Endodermal cell (in vitro differentiated cells): ENCODE measurements at regions not wholly inside any gene's neighbourhood (a gene's known extent, or its start where the extent isn't known, plus 50 kb on each side); places are given as distances from the start of the nearest gene placed in this dataset.

Experiments used
- DNase-seq: peaks from one replicate; pipeline ENCODE4 v3.0.0-alpha.2; 2017
- H3K27ac ChIP-seq: 2 replicates; pipeline ENCODE4 v1.5.1; 2013; ENCODE audit warnings: mild to moderate bottlenecking, low read depth, low read length, moderate library complexity
- H3K27me3 ChIP-seq: 2 replicates; pipeline ENCODE4 v1.6.1; 2013; ENCODE audit warnings: mild to moderate bottlenecking, low read length, moderate library complexity; ENCODE audit not compliant: insufficient read depth, control insufficient read depth, poor library complexity, severe bottlenecking
- H3K36me3 ChIP-seq: 2 replicates; pipeline ENCODE4 v1.7.0; 2013; ENCODE audit warnings: mild to moderate bottlenecking, low read length, moderate library complexity; ENCODE audit not compliant: control insufficient read depth, insufficient read depth
- H3K4me1 ChIP-seq: one replicate; pipeline ENCODE4 v1.7.0; 2013; ENCODE audit warnings: low read length; ENCODE audit not compliant: control insufficient read depth, insufficient read depth
- H3K4me3 ChIP-seq: 2 replicates; pipeline ENCODE4 v1.5.1; 2013; ENCODE audit warnings: mild to moderate bottlenecking, low read length, moderate library complexity
- H3K9ac ChIP-seq: 2 replicates; pipeline ENCODE4 v1.6.1; 2013; ENCODE audit warnings: mild to moderate bottlenecking, low read length, moderate library complexity; ENCODE audit not compliant: poor library complexity, severe bottlenecking; ENCODE audit errors: extremely low read depth
- H3K9me3 ChIP-seq: 2 replicates; pipeline ENCODE4 v1.6.1; 2013; ENCODE audit warnings: mild to moderate bottlenecking, low read length, moderate library complexity; ENCODE audit not compliant: control insufficient read depth
- H3K27ac Mint-ChIP-seq: 2 replicates; pipeline ENCODE4 v1.8.0; 2020; ENCODE audit warnings: mixed read lengths
- H3K27me3 Mint-ChIP-seq: 2 replicates; pipeline ENCODE4 v1.8.0; 2021; ENCODE audit warnings: mild to moderate bottlenecking, mixed read lengths; ENCODE audit not compliant: insufficient read depth
- H3K36me3 Mint-ChIP-seq: 2 replicates; pipeline ENCODE4 v1.8.0; 2020; ENCODE audit warnings: low read depth, mixed read lengths
- H3K4me1 Mint-ChIP-seq: 2 replicates; pipeline ENCODE4 v1.8.0; 2020; ENCODE audit warnings: mixed read lengths
- H3K4me3 Mint-ChIP-seq: 2 replicates; pipeline ENCODE4 v1.8.0; 2020; ENCODE audit warnings: mild to moderate bottlenecking, moderate library complexity, mixed read lengths
- H3K9me3 Mint-ChIP-seq: 2 replicates; pipeline ENCODE4 v1.8.0; 2020; ENCODE audit warnings: mild to moderate bottlenecking, mixed read lengths
- WGBS, 2 experiments: methylation state at CpG; one replicate each; pipeline versions ENCODE4 v1.1.5 to v1.1.7; 2013; ENCODE audit warnings: missing lambda C conversion rate in 2 of 2, mixed read lengths in 1 of 2; ENCODE audit not compliant: insufficient coverage in 1 of 2, insufficient read length in 1 of 2; 5-methylcytosine and 5-hydroxymethylcytosine counted together
- TF ChIP-seq, protein P1 (sequence below): fragments of 200-600 bp; sonication (generic); conservative IDR thresholded peaks from 2 replicates; pipeline ENCODE4 v1.5.0; 2021; ENCODE audit warnings: antibody characterized with exemption, mild to moderate bottlenecking

DNA sequence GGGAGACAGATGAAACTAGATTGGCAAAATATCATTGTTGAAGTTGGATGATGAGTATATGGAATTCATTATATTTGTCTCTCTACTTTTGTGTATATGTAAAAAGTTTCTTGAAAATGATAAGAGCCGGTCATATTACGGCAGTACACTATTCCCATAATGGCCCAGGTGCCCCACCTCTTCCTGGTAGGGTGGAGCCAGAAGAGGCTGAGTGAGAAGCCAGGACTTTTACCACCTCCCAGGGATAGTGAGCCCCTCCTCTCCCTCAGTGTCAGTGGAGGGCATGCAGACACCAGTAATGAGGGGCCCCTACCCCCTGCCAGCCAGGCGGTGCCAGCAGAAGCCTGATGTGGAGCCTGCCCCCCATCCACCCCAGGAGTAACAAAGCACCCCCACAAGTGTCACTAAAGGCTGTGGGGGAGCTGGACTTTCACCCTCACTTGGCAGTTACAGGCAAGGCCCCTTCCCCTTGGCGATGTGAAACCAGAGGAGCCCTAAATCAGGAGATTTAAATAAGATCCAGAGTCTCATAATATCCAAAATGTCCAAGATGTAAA, 198.9 kb upstream of the RBBP8 start:
- no peaks in the 10 kb centered on the region for H3K9me3 ChIP-seq
- WGBS, 2 experiments, result 74 to 93% methylated on average over 2 to 4 of the region's 4 CpGs
- H3K36me3 ChIP-seq, result no peaks in the 10 kb centered on the region
- H3K27ac Mint-ChIP-seq, result no peak overlapping the region
- no peaks in the 10 kb centered on the region for H3K27me3 ChIP-seq
- no peak overlapping the region for H3K9ac ChIP-seq
- no peaks in the 10 kb centered on the region for H3K27me3 Mint-ChIP-seq
- no peaks in the 10 kb centered on the region for H3K36me3 Mint-ChIP-seq
- H3K4me1 Mint-ChIP-seq, result no peaks in the 10 kb centered on the region
- H3K9me3 Mint-ChIP-seq, result no peaks in the 10 kb centered on the region
- H3K4me3 Mint-ChIP-seq, result no peak overlapping the region
- no peak for DNase-seq
- TF ChIP-seq, protein P1, sequence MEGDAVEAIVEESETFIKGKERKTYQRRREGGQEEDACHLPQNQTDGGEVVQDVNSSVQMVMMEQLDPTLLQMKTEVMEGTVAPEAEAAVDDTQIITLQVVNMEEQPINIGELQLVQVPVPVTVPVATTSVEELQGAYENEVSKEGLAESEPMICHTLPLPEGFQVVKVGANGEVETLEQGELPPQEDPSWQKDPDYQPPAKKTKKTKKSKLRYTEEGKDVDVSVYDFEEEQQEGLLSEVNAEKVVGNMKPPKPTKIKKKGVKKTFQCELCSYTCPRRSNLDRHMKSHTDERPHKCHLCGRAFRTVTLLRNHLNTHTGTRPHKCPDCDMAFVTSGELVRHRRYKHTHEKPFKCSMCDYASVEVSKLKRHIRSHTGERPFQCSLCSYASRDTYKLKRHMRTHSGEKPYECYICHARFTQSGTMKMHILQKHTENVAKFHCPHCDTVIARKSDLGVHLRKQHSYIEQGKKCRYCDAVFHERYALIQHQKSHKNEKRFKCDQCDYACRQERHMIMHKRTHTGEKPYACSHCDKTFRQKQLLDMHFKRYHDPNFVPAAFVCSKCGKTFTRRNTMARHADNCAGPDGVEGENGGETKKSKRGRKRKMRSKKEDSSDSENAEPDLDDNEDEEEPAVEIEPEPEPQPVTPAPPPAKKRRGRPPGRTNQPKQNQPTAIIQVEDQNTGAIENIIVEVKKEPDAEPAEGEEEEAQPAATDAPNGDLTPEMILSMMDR, result no peak
- no peak overlapping the region for H3K4me3 ChIP-seq
- H3K27ac ChIP-seq, result no peak overlapping the region
- H3K4me1 ChIP-seq, result no peaks in the 10 kb centered on the region

DNA sequence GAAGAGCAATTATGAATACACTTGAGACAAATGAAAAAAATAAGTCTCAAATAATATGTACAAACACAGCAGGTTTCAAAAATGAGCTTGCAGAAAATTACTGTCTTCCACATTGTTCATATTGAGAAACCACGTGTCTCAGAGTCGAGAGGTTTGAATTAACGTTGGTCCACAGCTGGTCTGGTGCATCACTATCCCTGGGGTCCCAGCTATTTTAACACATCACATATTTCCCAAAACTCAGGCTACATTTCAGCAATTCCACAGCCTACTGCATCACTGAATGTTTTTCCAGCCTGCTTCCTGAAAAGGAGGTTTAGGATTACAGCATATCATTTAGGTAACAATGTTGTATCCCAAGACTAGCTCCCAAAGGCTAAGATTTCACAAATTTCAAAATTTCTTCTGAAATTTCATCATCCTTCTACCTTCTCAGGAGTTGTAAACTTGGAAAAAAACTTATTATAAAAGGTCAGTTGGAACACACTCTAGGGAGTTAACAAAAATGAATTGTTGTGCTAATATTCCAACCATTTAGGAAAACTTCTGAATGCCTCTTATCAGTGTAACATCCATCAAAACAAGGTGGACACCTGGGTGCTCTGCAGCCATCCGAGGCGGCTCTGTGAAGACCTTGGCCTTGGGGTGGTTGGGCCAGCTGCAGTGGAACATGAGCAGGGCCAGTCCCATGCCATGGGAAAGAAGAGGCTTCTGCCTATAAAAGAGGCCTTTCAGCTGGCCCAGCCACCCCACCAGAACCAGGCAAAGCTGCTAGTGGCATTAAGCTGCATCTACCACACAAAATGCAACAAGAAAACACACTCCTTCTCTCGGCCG, 198.1 kb upstream of the RBBP8 start:
- 92 to 98% methylated on average over 5 to 7 of the region's 7 CpGs for WGBS, 2 experiments
- H3K27ac ChIP-seq, result no peak overlapping the region
- no peaks in the 10 kb centered on the region for H3K36me3 ChIP-seq
- H3K9ac ChIP-seq, result no peak overlapping the region
- H3K27ac Mint-ChIP-seq, result no peak overlapping the region
- H3K9me3 ChIP-seq, result no peaks in the 10 kb centered on the region
- H3K27me3 ChIP-seq, result no peaks in the 10 kb centered on the region
- no peak overlapping the region for H3K4me3 ChIP-seq
- no peaks in the 10 kb centered on the region for H3K36me3 Mint-ChIP-seq
- H3K4me1 Mint-ChIP-seq, result no peaks in the 10 kb centered on the region
- H3K27me3 Mint-ChIP-seq, result no peaks in the 10 kb centered on the region
- TF ChIP-seq, protein P1, result no peak
- H3K9me3 Mint-ChIP-seq, result no peaks in the 10 kb centered on the region
- no peak for DNase-seq
- no peak overlapping the region for H3K4me3 Mint-ChIP-seq
- no peaks in the 10 kb centered on the region for H3K4me1 ChIP-seq

DNA sequence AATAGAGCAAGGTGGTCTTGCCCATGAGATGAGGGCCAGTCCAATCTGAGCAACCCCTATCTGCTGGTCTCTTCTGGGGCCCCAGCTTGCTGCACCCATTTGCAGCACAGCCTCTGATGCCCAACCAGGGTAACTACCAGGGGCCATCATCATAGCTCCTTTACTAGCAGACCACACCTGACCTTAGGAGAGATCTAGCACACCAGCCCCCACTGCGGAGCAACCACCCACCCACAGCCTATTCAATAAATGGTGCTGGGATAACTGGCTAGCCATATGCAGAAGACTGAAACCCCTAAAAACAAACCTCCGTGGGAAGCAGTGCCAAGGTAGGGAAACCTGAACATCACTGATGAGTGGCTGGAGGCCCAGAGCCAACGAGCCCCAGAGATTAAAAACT, 196.1 kb upstream of the RBBP8 start:
- no peak for DNase-seq
- no peak overlapping the region for H3K4me3 ChIP-seq
- no peaks in the 10 kb centered on the region for H3K4me1 ChIP-seq
- 86 to 89% methylated on average over 1 to 3 of the region's 3 CpGs for WGBS, 2 experiments
- no peaks in the 10 kb centered on the region for H3K36me3 ChIP-seq
- no peaks in the 10 kb centered on the region for H3K9me3 Mint-ChIP-seq
- TF ChIP-seq, protein P1, result no peak
- no peaks in the 10 kb centered on the region for H3K36me3 Mint-ChIP-seq
- H3K9me3 ChIP-seq, result no peaks in the 10 kb centered on the region
- peaks cover under 1% of the 10 kb centered on the region for H3K4me1 Mint-ChIP-seq
- H3K27ac ChIP-seq, result no peak overlapping the region
- H3K27me3 Mint-ChIP-seq, result no peaks in the 10 kb centered on the region
- H3K27me3 ChIP-seq, result no peaks in the 10 kb centered on the region
- H3K27ac Mint-ChIP-seq, result no peak overlapping the region
- H3K9ac ChIP-seq, result no peak overlapping the region
- H3K4me3 Mint-ChIP-seq, result no peak overlapping the region
